K562 (cell line): ENCODE measurements at regions not wholly inside any gene's neighbourhood (a gene's known extent, or its start where the extent isn't known, plus 50 kb on each side); places are given as distances from the start of the nearest gene placed in this dataset.

Source experiments
- ATAC-seq: fragments of 200-7000 bp; cut with Tn5 transposase; 3 replicates; pipeline ENCODE4 v1.9.1; 2020; ENCODE audit warnings: moderate library complexity
- BruUV-seq: library from RNA; stranded (reverse); fragments of 400-500 nt; replicated peaks from 2 replicates; lab custom pipeline; 2021; lab: Mats Ljungman, UMichigan
- CTCF ChIA-PET: fragments of 300-600 bp; formaldehyde crosslinking; extraction: SDS; loops from one replicate; lab custom pipeline; 2021; ENCODE audit warnings: low intra/inter-chr PET ratio; lab: Yijun Ruan, JAX
- POLR2A ChIA-PET: fragments of 300-600, 350-650 bp; sonication (Branson Sonifier 250); formaldehyde crosslinking; extraction: SDS; loops from one replicate; lab custom pipeline; 2021; ENCODE audit warnings: antibody characterized with exemption, inconsistent platforms; lab: Yijun Ruan, JAX
- DNase-seq, 4 experiments: peaks; one replicate each; pipeline versions ENCODE4 v3.0.0 to v3.0.0-alpha.2; 2011 to 2018; ENCODE audit warnings: low spot score in 3 of 4, mixed read lengths in 3 of 4; ENCODE audit errors: extremely low read depth in 1 of 4
- FAIRE-seq: peaks from 2 replicates; lab custom pipeline; 2011; peaks lifted over from hg19 to GRCh38; lab: Jason Lieb, UNC
- H2AFZ ChIP-seq: 2 replicates; pipeline ENCODE4 v1.6.0; 2011; ENCODE audit warnings: low read depth, low read length, control low read depth, inconsistent platforms
- H3K27ac ChIP-seq: fragments of 200-600 bp; 3 replicates; pipeline ENCODE4 v1.8.0; 2011; ENCODE audit warnings: low read depth, mild to moderate bottlenecking, control low read depth, inconsistent platforms, low read length, moderate library complexity, mixed read lengths; ENCODE audit errors: extremely low read depth
- H3K27me3 ChIP-seq, 2 experiments: fragments of 300-600 bp in 1 of 2; 2 replicates in 1 of 2; 3 replicates in 1 of 2; pipeline versions ENCODE4 v1.6.0 to v1.8.0; 2011; ENCODE audit warnings: inconsistent platforms in 2 of 2, low read length in 2 of 2, mild to moderate bottlenecking in 1 of 2, mixed read lengths in 1 of 2, moderate library complexity in 1 of 2; ENCODE audit not compliant: control insufficient read depth in 2 of 2, insufficient read depth in 2 of 2
- H3K36me3 ChIP-seq: fragments of 300-600 bp; 3 replicates; pipeline ENCODE4 v1.8.0; 2011; ENCODE audit warnings: mild to moderate bottlenecking, low read length, inconsistent platforms; ENCODE audit not compliant: control insufficient read depth, insufficient read depth
- H3K4me1 ChIP-seq, 2 experiments: fragments of 200-600 bp in 1 of 2; replicated peaks in 1 of 2; 2 replicates in 1 of 2; 3 replicates in 1 of 2; pipeline versions ENCODE4 v1.5.1 to v1.8.0; 2011; ENCODE audit warnings: inconsistent platforms in 2 of 2, low read length in 2 of 2, mild to moderate bottlenecking in 1 of 2, mixed read lengths in 1 of 2, moderate library complexity in 1 of 2; ENCODE audit not compliant: control insufficient read depth in 2 of 2, insufficient read depth in 2 of 2
- H3K4me2 ChIP-seq: 2 replicates; pipeline ENCODE4 v1.6.1; 2011; ENCODE audit warnings: low read length, control low read depth, inconsistent platforms, mixed read lengths; ENCODE audit not compliant: insufficient read depth
- H3K4me3 ChIP-seq: fragments of 200-600 bp; sonication (generic), shearing (Covaris generic); 2 replicates; pipeline ENCODE4 v1.5.1; 2016; ENCODE audit warnings: control low read depth, inconsistent platforms
- H3K79me2 ChIP-seq: fragments of 200-600 bp; 3 replicates; pipeline ENCODE4 v1.8.0; 2011; ENCODE audit warnings: low read length, inconsistent platforms; ENCODE audit not compliant: control insufficient read depth, insufficient read depth
- H3K9ac ChIP-seq, 2 experiments: 2 replicates each; pipeline versions ENCODE4 v1.6.0 to v1.6.1; 2011; ENCODE audit warnings: low read depth in 2 of 2, low read length in 2 of 2, control low read depth in 1 of 2, inconsistent platforms in 1 of 2, mild to moderate bottlenecking in 1 of 2, mixed read lengths in 1 of 2; ENCODE audit not compliant: insufficient read depth in 1 of 2
- H3K9me1 ChIP-seq: one replicate; pipeline ENCODE4 v1.6.0; 2011; ENCODE audit warnings: inconsistent platforms, mild to moderate bottlenecking, low read length, moderate library complexity; ENCODE audit not compliant: control insufficient read depth, insufficient read depth
- H3K9me3 ChIP-seq: replicated peaks from 2 replicates; pipeline ENCODE4 v1.5.1; 2011; ENCODE audit warnings: low read depth, low read length, inconsistent platforms; ENCODE audit not compliant: control insufficient read depth, insufficient read depth
- H4K20me1 ChIP-seq: replicated peaks from 2 replicates; pipeline ENCODE4 v1.6.1; 2011; ENCODE audit warnings: low read length, inconsistent platforms, mixed read lengths; ENCODE audit not compliant: control insufficient read depth, insufficient read depth
- ATF3 ChIP-seq, 2 experiments: fragments of 450-650 bp in 1 of 2; sonication (generic) in 1 of 2; formaldehyde crosslinking in 1 of 2; IDR thresholded peaks in 1 of 2; conservative IDR thresholded peaks in 1 of 2; 2 replicates each; pipeline versions ENCODE4 v1.6.1 to v1.8.1; 2016 to 2023; ENCODE audit warnings: mild to moderate bottlenecking in 2 of 2, moderate library complexity in 2 of 2, inconsistent platforms in 1 of 2, missing genetic modification reagents in 1 of 2
- BRF2 ChIP-seq: IDR thresholded peaks from 3 replicates; pipeline ENCODE4 v1.6.1; 2011; ENCODE audit warnings: borderline replicate concordance, mild to moderate bottlenecking; ENCODE audit not compliant: insufficient read length, insufficient read depth
- CEBPG ChIP-seq, 3 experiments: fragments of 200-800 bp in 1 of 3; sonication (Bioruptor generic) in 1 of 3; sonication (generic) in 1 of 3; formaldehyde crosslinking in 1 of 3; IDR thresholded peaks in 2 of 3; conservative IDR thresholded peaks in 1 of 3; 2 replicates each; pipeline versions ENCODE4 v1.6.1 to v1.8.0; 2016 to 2022; ENCODE audit warnings: missing compliant biosample characterization in 2 of 3, missing genetic modification characterization in 2 of 3, mild to moderate bottlenecking in 1 of 3, missing genetic modification reagents in 1 of 3
- CSDE1 ChIP-seq, 2 experiments: fragments of 450-650 bp; IDR thresholded peaks; 2 replicates each; pipeline ENCODE4 v1.6.1; 2016; ENCODE audit warnings: mild to moderate bottlenecking in 1 of 2
- E2F1 ChIP-seq: sonication (generic); formaldehyde crosslinking; IDR thresholded peaks from 2 replicates; pipeline ENCODE4 v1.8.1; 2023; ENCODE audit warnings: mild to moderate bottlenecking, missing genetic modification reagents, moderate library complexity
- ETS1 ChIP-seq: conservative IDR thresholded peaks from 2 replicates; pipeline ENCODE4 v1.6.1; 2011; ENCODE audit warnings: low read depth, mild to moderate bottlenecking, low read length; ENCODE audit not compliant: control insufficient read depth
- ETS2 ChIP-seq: IDR thresholded peaks from 2 replicates; pipeline ENCODE4 v1.6.1; 2016; ENCODE audit warnings: borderline replicate concordance, missing genetic modification characterization, mild to moderate bottlenecking, moderate library complexity, missing compliant biosample characterization; ENCODE audit not compliant: poor library complexity, severe bottlenecking
- HDAC3 ChIP-seq: fragments of 450-650 bp; IDR thresholded peaks from 2 replicates; pipeline ENCODE4 v1.6.1; 2018; ENCODE audit warnings: borderline replicate concordance, mild to moderate bottlenecking, moderate library complexity; ENCODE audit not compliant: partially characterized antibody
- KAT7 ChIP-seq: sonication (generic); formaldehyde crosslinking; IDR thresholded peaks from 2 replicates; pipeline ENCODE4 v1.8.0; 2022; ENCODE audit warnings: missing genetic modification reagents, mild to moderate bottlenecking, borderline replicate concordance
- RHOXF2B ChIP-seq: fragments of 250-450 bp; sonication (Bioruptor Pico); conservative IDR thresholded peaks from 2 replicates; pipeline ENCODE4 v1.5.1; 2021
- SREBF2 ChIP-seq: sonication (generic); formaldehyde crosslinking; IDR thresholded peaks from 2 replicates; pipeline ENCODE4 v1.4.0; 2020; ENCODE audit warnings: mild to moderate bottlenecking, missing genetic modification reagents
- ZBTB43 ChIP-seq: sonication (generic); formaldehyde crosslinking; IDR thresholded peaks from 2 replicates; pipeline ENCODE4 v1.8.0; 2023; ENCODE audit warnings: mild to moderate bottlenecking, missing genetic modification reagents
- ZNF398 ChIP-seq: fragments of 250-450 bp; sonication (Bioruptor Pico); IDR thresholded peaks from 2 replicates; pipeline ENCODE4 v1.8.0; 2021; ENCODE audit warnings: moderate library complexity, mild to moderate bottlenecking, inconsistent platforms
- WGBS: fragments of 100-300 bp; shearing (Covaris generic); methylation state at CpG from one replicate; pipeline ENCODE4 v1.1.6; 2016; ENCODE audit warnings: low coverage, mixed read lengths; ENCODE audit not compliant: insufficient coverage; ENCODE audit errors: missing lambda C conversion rate; 5-methylcytosine and 5-hydroxymethylcytosine counted together
- in situ Hi-C: fragments of 300-500 bp; cut with MboI; formaldehyde crosslinking; loops from 4 replicates; pipeline ENCODE4 v1.15.0; 2018; ENCODE audit warnings: inconsistent platforms, mixed read lengths
- intact Hi-C: fragments of 100-400 bp; cut with micrococcal nuclease; formaldehyde crosslinking; loops from 2 replicates; pipeline ENCODE4 v1.14.2; 2022

GRCh38 chr14:30020687-30021086 is 93.0 kb upstream of the PRKD1 start:
- Histone ChIP-seq H3K9me1 (no peaks in the 10 kb centered on the region), H3K4me2 (no peak overlapping the region), H3K79me2 (no peaks in the 10 kb centered on the region), H3K27ac (no peak overlapping the region), H3K9me3 (no peaks in the 10 kb centered on the region), H3K4me1 (no peaks in the 10 kb centered on the region), H2AFZ (no peak overlapping the region), H4K20me1 (no peaks in the 10 kb centered on the region), H3K9ac (no peak overlapping the region), H3K36me3 (no peaks in the 10 kb centered on the region), H3K4me3 (no peak overlapping the region), H3K27me3 (no peaks in the 10 kb centered on the region)
- intact Hi-C loops (no loop called here), in situ Hi-C loops (loop anchor here (25.0 kb wide), 1 partner anchor 458 kb away; no protein-coding TSS in a partner anchor)
- no peak for ATAC-seq
- ChIA-PET POLR2A (no interaction called here), CTCF (no interaction called here)
- FAIRE-seq = no peak
- no peak for DNase-seq
- WGBS = 0% methylated on average over 1 of the region's 1 CpG
- no TSS peak for BruUV-seq
- no peak for TF ChIP-seq ETS2 (tag)
- TF ChIP-seq CEBPG (CRISPR knock-in tag; IDR thresholded peaks at IDR 0.05) = no peak
- TF ChIP-seq CEBPG (tag; conservative IDR thresholded peaks at IDR 0.05 in 1 of 2, IDR thresholded peaks at IDR 0.05 in 1 of 2) = no peak
- no peak for TF ChIP-seq RHOXF2B
- no peak for TF ChIP-seq KAT7 (CRISPR knock-in tag)
- TF ChIP-seq ATF3 (IDR thresholded peaks at IDR 0.05) = no peak
- no peak for TF ChIP-seq ATF3 (CRISPR knock-in tag; conservative IDR thresholded peaks at IDR 0.05)
- TF ChIP-seq ZBTB43 (CRISPR knock-in tag) = no peak
- TF ChIP-seq ZNF398 = no peak
- no peak for TF ChIP-seq E2F1 (CRISPR knock-in tag)
- TF ChIP-seq CSDE1 (IDR thresholded peaks at IDR 0.05) = no peak
- no peak for TF ChIP-seq BRF2
- no peak for TF ChIP-seq ETS1
- TF ChIP-seq SREBF2 = no peak
- TF ChIP-seq HDAC3 = no peak
